Kidney epithelial cell (primary cell): ENCODE measurements at regions not wholly inside any gene's neighbourhood (a gene's known extent, or its start where the extent isn't known, plus 50 kb on each side); places are given as distances from the start of the nearest gene placed in this dataset.

Source experiments
- DNase-seq: peaks from one replicate; pipeline ENCODE4 v3.0.0-alpha.2; 2010; ENCODE audit warnings: low read depth
- H3K27me3 ChIP-seq: 2 replicates; pipeline ENCODE4 v1.6.0; 2011; ENCODE audit warnings: low read length; ENCODE audit not compliant: control insufficient read depth, insufficient read depth
- H3K36me3 ChIP-seq: 2 replicates; pipeline ENCODE4 v1.5.1; 2011; ENCODE audit warnings: low read length; ENCODE audit not compliant: control insufficient read depth, insufficient read depth
- H3K4me3 ChIP-seq: 2 replicates; pipeline ENCODE4 v1.5.1; 2011; ENCODE audit warnings: low read depth, mild to moderate bottlenecking, control low read depth, low read length
- TF ChIP-seq, protein P1 (sequence below): IDR thresholded peaks from 2 replicates; pipeline ENCODE4 v1.5.1; 2011; ENCODE audit warnings: mild to moderate bottlenecking, moderate library complexity, low read length, control low read depth, inconsistent platforms; ENCODE audit not compliant: insufficient read depth, poor library complexity, severe bottlenecking

DNA sequence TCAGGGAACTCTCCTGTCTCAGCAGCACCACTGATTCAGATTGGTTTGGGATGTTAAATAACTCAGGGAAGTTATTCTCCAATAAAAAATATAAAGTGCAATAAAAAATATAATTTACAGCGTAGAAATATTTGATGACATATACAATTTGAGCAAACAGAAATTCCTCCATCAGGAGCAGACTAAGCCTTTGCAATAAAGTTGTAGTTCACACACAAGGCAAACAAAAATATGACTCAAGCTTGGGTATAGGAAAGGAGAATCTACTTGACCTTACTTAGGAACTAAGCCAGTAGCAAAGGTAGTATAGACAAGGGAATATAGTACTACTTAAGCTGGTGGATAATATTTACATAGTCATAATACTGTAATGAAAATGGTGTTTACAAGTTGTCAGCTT is 264.1 kb downstream of the KIF21A start:
- no peak overlapping the region for H3K4me3 ChIP-seq
- DNase-seq = no peak
- H3K27me3 ChIP-seq = no peaks in the 10 kb centered on the region
- TF ChIP-seq, protein P1, sequence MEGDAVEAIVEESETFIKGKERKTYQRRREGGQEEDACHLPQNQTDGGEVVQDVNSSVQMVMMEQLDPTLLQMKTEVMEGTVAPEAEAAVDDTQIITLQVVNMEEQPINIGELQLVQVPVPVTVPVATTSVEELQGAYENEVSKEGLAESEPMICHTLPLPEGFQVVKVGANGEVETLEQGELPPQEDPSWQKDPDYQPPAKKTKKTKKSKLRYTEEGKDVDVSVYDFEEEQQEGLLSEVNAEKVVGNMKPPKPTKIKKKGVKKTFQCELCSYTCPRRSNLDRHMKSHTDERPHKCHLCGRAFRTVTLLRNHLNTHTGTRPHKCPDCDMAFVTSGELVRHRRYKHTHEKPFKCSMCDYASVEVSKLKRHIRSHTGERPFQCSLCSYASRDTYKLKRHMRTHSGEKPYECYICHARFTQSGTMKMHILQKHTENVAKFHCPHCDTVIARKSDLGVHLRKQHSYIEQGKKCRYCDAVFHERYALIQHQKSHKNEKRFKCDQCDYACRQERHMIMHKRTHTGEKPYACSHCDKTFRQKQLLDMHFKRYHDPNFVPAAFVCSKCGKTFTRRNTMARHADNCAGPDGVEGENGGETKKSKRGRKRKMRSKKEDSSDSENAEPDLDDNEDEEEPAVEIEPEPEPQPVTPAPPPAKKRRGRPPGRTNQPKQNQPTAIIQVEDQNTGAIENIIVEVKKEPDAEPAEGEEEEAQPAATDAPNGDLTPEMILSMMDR = no peak
- H3K36me3 ChIP-seq = no peaks in the 10 kb centered on the region

DNA sequence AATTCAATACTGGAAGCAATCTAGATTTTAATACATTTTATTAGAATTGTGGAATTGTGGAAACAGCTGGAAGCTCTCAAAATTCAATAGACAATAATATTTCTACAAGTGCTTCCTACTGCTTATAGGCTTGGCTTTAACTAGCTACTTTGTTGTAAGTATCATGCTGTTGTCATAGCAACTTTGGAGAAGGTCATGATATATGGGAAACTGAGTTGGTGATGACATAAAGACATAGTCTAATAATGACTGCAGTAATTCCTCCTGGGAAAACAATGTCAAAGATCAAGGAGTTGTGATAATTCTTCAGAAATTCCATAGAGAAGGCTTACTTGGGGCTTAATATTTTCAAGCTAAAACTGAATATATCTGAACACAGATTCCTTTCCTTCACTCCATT is 266.6 kb downstream of the KIF21A start:
- no peaks in the 10 kb centered on the region for H3K27me3 ChIP-seq
- no peaks in the 10 kb centered on the region for H3K36me3 ChIP-seq
- DNase-seq = no peak
- TF ChIP-seq, protein P1 = no peak
- no peak overlapping the region for H3K4me3 ChIP-seq

DNA sequence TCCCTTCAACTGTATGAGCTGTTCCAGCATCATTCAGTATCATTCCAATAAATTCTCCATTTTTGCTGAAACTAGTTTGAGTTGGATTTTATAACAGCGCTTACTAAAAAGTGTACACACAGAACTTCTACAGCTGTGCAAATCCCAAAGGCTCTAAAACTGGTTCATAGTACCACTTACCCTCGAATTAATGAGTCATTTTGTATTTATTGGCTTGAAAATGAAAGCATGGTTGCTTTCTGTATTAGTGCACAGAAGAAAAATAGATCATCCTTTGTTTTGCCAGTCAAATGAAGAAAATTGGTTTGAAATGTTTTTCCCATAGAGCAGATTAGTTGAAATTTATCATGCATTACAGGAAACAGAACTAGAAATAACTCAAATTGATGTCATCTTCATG is 268.3 kb upstream of the CPNE8 start:
- TF ChIP-seq, protein P1 = no peak
- H3K36me3 ChIP-seq = no peaks in the 10 kb centered on the region
- DNase-seq = no peak
- no peak overlapping the region for H3K4me3 ChIP-seq
- H3K27me3 ChIP-seq = no peaks in the 10 kb centered on the region

DNA sequence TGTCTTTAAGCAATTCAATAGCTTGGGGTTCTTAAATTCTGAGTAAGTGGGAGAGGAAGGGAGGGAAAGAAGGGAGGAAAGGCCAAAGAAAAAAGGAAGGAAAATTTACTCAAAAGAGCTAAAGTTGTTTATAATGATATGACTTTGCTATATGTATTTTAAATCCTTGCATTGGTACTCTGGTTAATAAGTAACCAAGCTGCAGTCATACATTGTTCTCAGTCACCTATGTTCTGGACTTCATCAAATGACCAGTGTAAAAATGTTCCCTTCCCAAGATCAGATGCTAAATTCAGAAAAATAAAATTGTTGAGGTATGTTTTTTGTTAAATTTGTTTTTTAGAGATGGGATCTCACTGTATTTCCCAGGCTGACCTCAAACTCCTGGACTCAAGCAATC is 259.9 kb upstream of the CPNE8 start:
- TF ChIP-seq, protein P1 = no peak
- H3K36me3 ChIP-seq = no peaks in the 10 kb centered on the region
- no peak for DNase-seq
- no peaks in the 10 kb centered on the region for H3K27me3 ChIP-seq
- H3K4me3 ChIP-seq = no peak overlapping the region

DNA sequence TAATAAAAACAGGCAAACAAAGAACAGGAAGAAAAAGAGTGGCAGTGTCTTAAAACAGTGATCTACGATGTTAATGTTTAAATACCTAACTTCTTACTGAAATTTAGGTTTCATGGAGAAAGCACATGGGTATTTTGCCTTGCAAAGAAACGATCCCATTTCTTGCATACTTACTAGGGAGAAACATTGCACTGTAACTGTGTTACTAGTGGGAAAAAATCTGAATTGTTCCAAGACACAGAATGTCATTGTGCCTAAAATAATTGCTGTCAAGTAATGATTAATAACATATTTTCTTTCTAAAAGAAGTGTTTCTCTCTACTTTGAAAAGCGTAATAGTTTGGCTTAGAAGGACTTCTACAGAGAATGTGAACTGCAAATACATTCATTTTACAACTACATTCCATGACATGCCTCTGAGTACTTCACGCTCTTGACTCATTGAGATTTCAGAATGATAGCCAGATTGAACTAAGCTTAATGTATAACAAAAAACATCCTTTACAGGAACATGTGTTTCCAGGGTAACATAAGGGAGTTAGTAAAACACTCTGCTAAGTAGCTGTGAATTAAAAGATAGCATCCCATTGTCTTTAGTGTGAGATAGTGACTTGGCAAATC is 256.2 kb upstream of the CPNE8 start:
- no peak for DNase-seq
- Histone ChIP-seq H3K36me3 (no peaks in the 10 kb centered on the region), H3K27me3 (no peaks in the 10 kb centered on the region), H3K4me3 (no peak overlapping the region)
- TF ChIP-seq, protein P1 = no peak

DNA sequence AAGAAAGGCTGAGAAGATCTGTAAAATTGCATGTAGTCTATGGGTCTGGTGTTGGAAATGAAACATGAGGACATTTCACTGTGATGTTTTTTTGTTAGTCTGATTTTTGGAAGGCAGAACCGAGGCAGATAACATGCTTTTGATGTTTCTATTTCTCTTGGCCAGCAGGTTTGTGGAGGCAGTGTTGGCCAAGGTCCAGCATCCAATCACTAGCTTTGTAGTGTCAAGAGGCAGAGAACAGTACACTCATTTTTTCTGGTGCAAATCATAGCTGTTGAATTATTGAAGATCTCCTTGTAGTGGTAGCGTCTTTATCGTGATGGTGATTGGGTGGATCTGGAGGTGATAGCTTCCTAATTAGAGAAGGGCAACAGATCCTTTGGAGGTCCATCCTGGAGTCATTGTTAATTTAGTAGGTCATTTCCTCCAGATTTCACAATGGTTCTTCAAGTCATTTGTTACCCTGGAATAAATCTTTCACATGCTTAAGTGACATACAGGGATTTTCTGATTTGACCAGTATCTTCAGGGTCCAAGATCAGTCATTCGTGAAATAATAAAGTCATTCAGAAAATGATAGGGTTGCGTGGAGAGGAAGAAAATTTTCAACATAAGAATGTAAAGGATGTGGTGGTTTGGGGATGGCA is 252.4 kb upstream of the CPNE8 start:
- Histone ChIP-seq H3K4me3 (no peak overlapping the region), H3K36me3 (no peaks in the 10 kb centered on the region), H3K27me3 (no peaks in the 10 kb centered on the region)
- TF ChIP-seq, protein P1 = no peak
- DNase-seq = no peak
